DOHH2 (cell line): ENCODE measurements at regions not wholly inside any gene's neighbourhood (a gene's known extent, or its start where the extent isn't known, plus 50 kb on each side); places are given as distances from the start of the nearest gene placed in this dataset.

Experiments
- H3F3A ChIP-seq: fragments of 200-600 bp; sonication (generic), shearing (Covaris generic); 2 replicates; pipeline ENCODE4 v1.6.0; 2016; ENCODE audit warnings: antibody characterized with exemption, mild to moderate bottlenecking; ENCODE audit not compliant: control insufficient read depth, insufficient read depth
- H3K27ac ChIP-seq: fragments of 200-600 bp; sonication (generic); 2 replicates; pipeline ENCODE4 v1.5.1; 2014; ENCODE audit warnings: low read depth, mild to moderate bottlenecking, low read length, moderate library complexity
- H3K27me3 ChIP-seq: fragments of 200-600 bp; sonication (generic); 2 replicates; pipeline ENCODE4 v1.6.1; 2014; ENCODE audit warnings: mild to moderate bottlenecking, low read length, mixed read lengths; ENCODE audit not compliant: control insufficient read depth
- H3K36me3 ChIP-seq: fragments of 200-600 bp; sonication (generic); 2 replicates; pipeline ENCODE4 v1.6.1; 2014; ENCODE audit warnings: mild to moderate bottlenecking, low read length, moderate library complexity, mixed read lengths; ENCODE audit not compliant: control insufficient read depth
- H3K4me1 ChIP-seq: fragments of 200-600 bp; sonication (generic); 2 replicates; pipeline ENCODE4 v1.6.1; 2014; ENCODE audit warnings: mild to moderate bottlenecking, low read length, mixed read lengths; ENCODE audit not compliant: control insufficient read depth
- H3K4me2 ChIP-seq: fragments of 200-600 bp; sonication (generic); 2 replicates; pipeline ENCODE4 v1.6.0; 2014; ENCODE audit warnings: mild to moderate bottlenecking, low read length, moderate library complexity
- H3K4me3 ChIP-seq: fragments of 200-600 bp; sonication (generic); 2 replicates; pipeline ENCODE4 v1.5.1; 2014; ENCODE audit warnings: mild to moderate bottlenecking, low read length, mixed read lengths
- H3K79me2 ChIP-seq: fragments of 200-600 bp; sonication (generic); 2 replicates; pipeline ENCODE4 v1.6.1; 2014; ENCODE audit warnings: mild to moderate bottlenecking, low read length, mixed read lengths; ENCODE audit not compliant: control insufficient read depth
- H3K9me2 ChIP-seq: fragments of 200-600 bp; sonication (generic); replicated peaks from 2 replicates; pipeline ENCODE4 v1.6.1; 2014; ENCODE audit warnings: mild to moderate bottlenecking, low read length, mixed read lengths; ENCODE audit not compliant: control insufficient read depth
- H3K9me3 ChIP-seq: fragments of 200-600 bp; sonication (generic); 2 replicates; pipeline ENCODE4 v1.6.1; 2014; ENCODE audit warnings: antibody characterized with exemption, low read length, mixed read lengths; ENCODE audit not compliant: control insufficient read depth, insufficient read depth
- H4K20me1 ChIP-seq: fragments of 200-600 bp; sonication (generic); 2 replicates; pipeline ENCODE4 v1.6.0; 2014; ENCODE audit warnings: low read depth, mild to moderate bottlenecking, antibody characterized with exemption, low read length, moderate library complexity; ENCODE audit not compliant: control insufficient read depth, insufficient read depth
- EZH2phosphoT487 ChIP-seq: fragments of 200-600 bp; sonication (generic); IDR thresholded peaks from 2 replicates; pipeline ENCODE4 v1.6.1; 2017; ENCODE audit warnings: borderline replicate concordance, mild to moderate bottlenecking, antibody characterized with exemption, low read length, moderate library complexity, mixed read lengths
- TF ChIP-seq, protein P1 (sequence below): fragments of 200-600 bp; sonication (generic); IDR thresholded peaks from one replicate; pipeline ENCODE4 v1.5.1; 2014; ENCODE audit warnings: antibody characterized with exemption, mild to moderate bottlenecking, low read depth, low read length; ENCODE audit not compliant: poor library complexity, severe bottlenecking

DNA sequence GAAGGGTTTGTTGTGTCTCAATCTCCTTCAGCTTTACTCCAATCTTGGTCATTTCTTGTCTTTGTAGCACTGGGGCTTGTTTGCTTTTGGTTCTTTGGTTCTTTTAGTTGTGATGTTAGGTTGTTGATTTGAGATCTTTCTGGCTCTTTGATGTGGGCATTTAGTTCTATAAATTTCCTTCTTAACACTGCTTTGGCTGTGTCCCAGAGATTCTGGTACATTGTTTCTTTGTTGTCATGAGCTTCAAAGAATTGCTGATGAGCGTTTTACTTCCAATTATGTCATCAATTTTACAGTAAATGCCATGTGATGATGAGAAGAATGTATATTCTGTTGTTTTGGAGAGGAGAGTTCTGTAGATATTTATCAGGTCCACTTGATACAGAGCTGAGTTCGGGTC lies 353.3 kb downstream of the MAN2A1 start:
- Histone ChIP-seq H3K4me1 (no peaks in the 10 kb centered on the region), H3K9me2 (no peaks in the 10 kb centered on the region), H3K36me3 (no peaks in the 10 kb centered on the region), H3K27me3 (no peaks in the 10 kb centered on the region), H3K4me3 (no peak overlapping the region), H3F3A (no peaks in the 10 kb centered on the region), H3K79me2 (no peaks in the 10 kb centered on the region), H4K20me1 (no peaks in the 10 kb centered on the region), H3K27ac (no peak overlapping the region), H3K4me2 (no peak overlapping the region), H3K9me3 (no peaks in the 10 kb centered on the region)
- TF ChIP-seq, protein P1, sequence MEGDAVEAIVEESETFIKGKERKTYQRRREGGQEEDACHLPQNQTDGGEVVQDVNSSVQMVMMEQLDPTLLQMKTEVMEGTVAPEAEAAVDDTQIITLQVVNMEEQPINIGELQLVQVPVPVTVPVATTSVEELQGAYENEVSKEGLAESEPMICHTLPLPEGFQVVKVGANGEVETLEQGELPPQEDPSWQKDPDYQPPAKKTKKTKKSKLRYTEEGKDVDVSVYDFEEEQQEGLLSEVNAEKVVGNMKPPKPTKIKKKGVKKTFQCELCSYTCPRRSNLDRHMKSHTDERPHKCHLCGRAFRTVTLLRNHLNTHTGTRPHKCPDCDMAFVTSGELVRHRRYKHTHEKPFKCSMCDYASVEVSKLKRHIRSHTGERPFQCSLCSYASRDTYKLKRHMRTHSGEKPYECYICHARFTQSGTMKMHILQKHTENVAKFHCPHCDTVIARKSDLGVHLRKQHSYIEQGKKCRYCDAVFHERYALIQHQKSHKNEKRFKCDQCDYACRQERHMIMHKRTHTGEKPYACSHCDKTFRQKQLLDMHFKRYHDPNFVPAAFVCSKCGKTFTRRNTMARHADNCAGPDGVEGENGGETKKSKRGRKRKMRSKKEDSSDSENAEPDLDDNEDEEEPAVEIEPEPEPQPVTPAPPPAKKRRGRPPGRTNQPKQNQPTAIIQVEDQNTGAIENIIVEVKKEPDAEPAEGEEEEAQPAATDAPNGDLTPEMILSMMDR = no peak
- no peak for TF ChIP-seq EZH2phosphoT487

DNA sequence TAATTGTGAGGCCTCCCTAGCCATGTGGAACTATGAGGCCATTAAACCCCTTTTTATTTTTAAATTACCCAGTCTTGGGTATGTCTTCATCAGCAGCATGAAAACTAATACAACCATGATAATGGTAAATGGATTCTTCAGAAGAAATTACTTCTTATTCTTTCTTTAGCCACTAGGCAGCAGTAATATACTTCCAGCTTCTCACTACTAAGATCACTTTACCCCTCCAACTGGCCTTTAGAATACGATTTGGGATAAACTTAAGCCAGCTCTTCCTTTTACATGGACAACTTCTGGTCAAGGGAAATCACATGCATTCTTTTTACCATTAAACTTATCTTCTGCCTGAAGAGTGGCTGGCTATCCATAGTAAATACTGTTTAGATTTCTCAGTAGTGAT lies 355.4 kb downstream of the MAN2A1 start:
- Histone ChIP-seq H3K27ac (no peak overlapping the region), H3K9me2 (no peaks in the 10 kb centered on the region), H4K20me1 (no peaks in the 10 kb centered on the region), H3K9me3 (no peaks in the 10 kb centered on the region), H3F3A (no peaks in the 10 kb centered on the region), H3K36me3 (no peaks in the 10 kb centered on the region), H3K79me2 (no peaks in the 10 kb centered on the region), H3K4me2 (no peak overlapping the region), H3K4me3 (no peak overlapping the region), H3K4me1 (no peaks in the 10 kb centered on the region), H3K27me3 (0 out of 2 replicates have a peak, but pooled peaks cover 5% of the 10 kb centered on the region)
- TF ChIP-seq, protein P1 = peak; percentile 15
- no peak for TF ChIP-seq EZH2phosphoT487

DNA sequence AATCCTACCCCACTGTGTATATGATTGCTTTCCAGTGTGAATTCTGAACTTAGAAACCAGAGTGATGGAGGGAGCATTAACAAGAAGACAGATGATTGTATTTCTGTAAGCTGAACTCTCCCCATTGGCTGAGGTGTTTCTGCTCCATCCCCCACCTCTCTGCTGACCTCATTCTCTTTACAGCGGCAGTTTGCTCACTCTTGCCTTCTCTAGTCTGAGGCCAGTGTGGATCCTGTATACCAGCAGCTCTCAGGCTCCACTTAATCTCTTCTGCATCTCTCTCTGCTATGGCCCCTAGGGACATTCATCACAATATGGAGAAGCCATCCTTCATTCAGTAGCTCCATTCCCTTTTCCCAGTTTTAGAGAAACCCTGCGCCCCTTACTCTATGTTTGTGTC lies 358.8 kb downstream of the MAN2A1 start:
- Histone ChIP-seq H3K4me3 (no peak overlapping the region), H3K79me2 (no peaks in the 10 kb centered on the region), H3K9me3 (no peaks in the 10 kb centered on the region), H3K4me2 (no peak overlapping the region), H3K36me3 (no peaks in the 10 kb centered on the region), H3K27ac (no peak overlapping the region), H3K27me3 (0 out of 2 replicates have a peak, but pooled peaks cover 8% of the 10 kb centered on the region), H3K4me1 (peaks cover 5% of the 10 kb centered on the region), H4K20me1 (no peaks in the 10 kb centered on the region), H3F3A (no peaks in the 10 kb centered on the region), H3K9me2 (no peaks in the 10 kb centered on the region)
- no peak for TF ChIP-seq EZH2phosphoT487
- TF ChIP-seq, protein P1 = no peak

DNA sequence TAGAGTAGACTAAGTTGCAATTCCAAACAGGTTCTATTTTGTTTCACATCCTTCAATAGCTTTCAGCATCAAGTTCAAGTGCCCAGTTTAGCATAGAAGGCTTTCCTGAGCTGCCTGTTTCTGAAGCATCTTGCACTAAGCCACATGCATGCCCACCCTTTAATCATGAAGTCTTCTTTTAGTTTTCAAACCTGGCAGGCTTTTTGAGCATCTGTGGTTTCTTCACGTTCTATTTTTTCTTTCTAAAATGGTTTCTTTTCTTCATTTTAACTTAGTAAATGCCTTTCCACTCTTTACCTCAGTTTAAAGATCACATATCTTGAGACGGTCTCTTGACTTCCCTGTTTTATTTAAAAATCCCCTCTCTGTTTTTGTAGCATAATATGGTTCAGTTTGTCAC lies 360.1 kb downstream of the MAN2A1 start:
- Histone ChIP-seq H3F3A (peaks cover 5% of the 10 kb centered on the region; the same call in 1 of the 2 replicates), H3K4me1 (peaks cover 18% of the 10 kb centered on the region), H3K4me2 (no peak overlapping the region), H3K4me3 (no peak overlapping the region), H3K9me3 (no peaks in the 10 kb centered on the region), H3K9me2 (no peaks in the 10 kb centered on the region), H3K27me3 (0 out of 2 replicates have a peak, but pooled peaks cover 8% of the 10 kb centered on the region), H3K27ac (no peak overlapping the region), H3K36me3 (no peaks in the 10 kb centered on the region), H4K20me1 (no peaks in the 10 kb centered on the region), H3K79me2 (no peaks in the 10 kb centered on the region)
- TF ChIP-seq, protein P1 = no peak
- TF ChIP-seq EZH2phosphoT487 = no peak
